Body of pancreas (tissue), 4 donors: ENCODE measurements at regions not wholly inside any gene's neighbourhood (a gene's known extent, or its start where the extent isn't known, plus 50 kb on each side); places are given as distances from the start of the nearest gene placed in this dataset.

Source experiments
- ATAC-seq: fragments of 150-250 bp; one replicate; pipeline ENCODE4 v1.9.1; 2016
- DNase-seq, 4 donors: peaks; one replicate each; pipeline ENCODE4 v3.0.0-alpha.2; 2019
- H3K27ac ChIP-seq, 4 donors: fragments of 200-600 bp; sonication (generic); 1 replicate in 3 of 4; 2 replicates in 1 of 4; pipeline versions ENCODE4 v1.5.1 to v1.6.1; 2016 to 2019; ENCODE audit warnings: mild to moderate bottlenecking in 1 of 4, mixed read lengths in 1 of 4, moderate library complexity in 1 of 4
- H3K27me3 ChIP-seq, 2 donors: fragments of 200-600 bp; sonication (generic); one replicate each; pipeline ENCODE4 v1.6.0; 2016; ENCODE audit warnings: mild to moderate bottlenecking in 1 of 2
- H3K36me3 ChIP-seq, 2 donors: fragments of 200-600 bp; sonication (generic); replicated peaks in 1 of 2; 2 replicates each; pipeline ENCODE4 v1.5.1; 2016; ENCODE audit warnings: low read depth in 2 of 2; ENCODE audit not compliant: insufficient read depth in 1 of 2
- H3K4me1 ChIP-seq: fragments of 200-600 bp; sonication (generic); one replicate; pipeline ENCODE4 v1.6.0; 2016
- H3K4me3 ChIP-seq, 2 donors: fragments of 200-600 bp; sonication (generic); 1 replicate in 1 of 2; 2 replicates in 1 of 2; pipeline ENCODE4 v1.5.1; 2016 to 2019
- H3K9me3 ChIP-seq, 3 donors: fragments of 200-600 bp; sonication (generic); 1 replicate in 2 of 3; 2 replicates in 1 of 3; pipeline ENCODE4 v1.5.1; 2016
- POLR2A ChIP-seq, 3 donors: fragments of 450-650 bp; IDR thresholded peaks; one replicate each; pipeline ENCODE4 v1.6.1; 2016; ENCODE audit warnings: antibody characterized with exemption in 3 of 3, mild to moderate bottlenecking in 2 of 3
- WGBS, 2 donors: methylation state at CpG; one replicate each; pipeline ENCODE4 v1.1.5; 2017; 5-methylcytosine and 5-hydroxymethylcytosine counted together
- intact Hi-C: fragments of 100-400 bp; cut with DNase I; formaldehyde crosslinking; loops from one replicate; pipeline ENCODE4 v1.15.1; 2023
- TF ChIP-seq, protein P1 (sequence below), 7 experiments: fragments of 450-650 bp in 4 of 7; fragments of 200-600 bp in 3 of 7; sonication (generic) in 3 of 7; IDR thresholded peaks; one replicate each; pipeline ENCODE4 v1.5.1; 2016 to 2019; ENCODE audit warnings: antibody characterized with exemption in 7 of 7

DNA sequence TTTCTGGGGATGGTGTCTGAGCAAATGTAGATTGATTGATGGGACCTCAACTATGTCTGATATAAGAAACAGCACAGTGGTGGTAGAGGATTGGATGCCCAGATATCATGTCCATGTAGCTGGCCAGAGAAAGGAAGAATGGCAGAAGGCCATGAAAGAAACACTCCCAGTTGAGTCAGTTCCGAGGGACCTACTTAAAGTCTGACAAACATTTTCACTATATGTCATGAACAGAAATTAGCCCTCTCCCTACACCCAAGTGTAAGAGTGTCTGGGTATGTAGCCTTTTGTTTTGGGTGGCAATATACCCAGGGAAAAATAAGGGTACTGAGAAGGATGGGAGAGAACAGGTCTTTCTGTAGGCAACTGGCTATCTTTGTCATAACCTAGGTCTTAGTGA is 434.2 kb downstream of the BCKDHB start:
- no peaks in the 10 kb centered on the region for H3K9me3 ChIP-seq
- no peak for ATAC-seq
- H3K27me3 ChIP-seq, result no peaks in the 10 kb centered on the region
- intact Hi-C loops, result no loop called here
- no peaks in the 10 kb centered on the region for H3K4me1 ChIP-seq
- TF ChIP-seq, protein P1, sequence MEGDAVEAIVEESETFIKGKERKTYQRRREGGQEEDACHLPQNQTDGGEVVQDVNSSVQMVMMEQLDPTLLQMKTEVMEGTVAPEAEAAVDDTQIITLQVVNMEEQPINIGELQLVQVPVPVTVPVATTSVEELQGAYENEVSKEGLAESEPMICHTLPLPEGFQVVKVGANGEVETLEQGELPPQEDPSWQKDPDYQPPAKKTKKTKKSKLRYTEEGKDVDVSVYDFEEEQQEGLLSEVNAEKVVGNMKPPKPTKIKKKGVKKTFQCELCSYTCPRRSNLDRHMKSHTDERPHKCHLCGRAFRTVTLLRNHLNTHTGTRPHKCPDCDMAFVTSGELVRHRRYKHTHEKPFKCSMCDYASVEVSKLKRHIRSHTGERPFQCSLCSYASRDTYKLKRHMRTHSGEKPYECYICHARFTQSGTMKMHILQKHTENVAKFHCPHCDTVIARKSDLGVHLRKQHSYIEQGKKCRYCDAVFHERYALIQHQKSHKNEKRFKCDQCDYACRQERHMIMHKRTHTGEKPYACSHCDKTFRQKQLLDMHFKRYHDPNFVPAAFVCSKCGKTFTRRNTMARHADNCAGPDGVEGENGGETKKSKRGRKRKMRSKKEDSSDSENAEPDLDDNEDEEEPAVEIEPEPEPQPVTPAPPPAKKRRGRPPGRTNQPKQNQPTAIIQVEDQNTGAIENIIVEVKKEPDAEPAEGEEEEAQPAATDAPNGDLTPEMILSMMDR (IDR thresholded peaks at IDR 0.05), result no peak
- no peak for TF ChIP-seq POLR2A (IDR thresholded peaks at IDR 0.05)
- no peaks in the 10 kb centered on the region for H3K36me3 ChIP-seq
- H3K4me3 ChIP-seq, result no peak overlapping the region
- no peak overlapping the region for H3K27ac ChIP-seq
- WGBS, 2 donors, result 78 to 88% methylated on average over 1 of the region's 1 CpG
- no peak for DNase-seq

DNA sequence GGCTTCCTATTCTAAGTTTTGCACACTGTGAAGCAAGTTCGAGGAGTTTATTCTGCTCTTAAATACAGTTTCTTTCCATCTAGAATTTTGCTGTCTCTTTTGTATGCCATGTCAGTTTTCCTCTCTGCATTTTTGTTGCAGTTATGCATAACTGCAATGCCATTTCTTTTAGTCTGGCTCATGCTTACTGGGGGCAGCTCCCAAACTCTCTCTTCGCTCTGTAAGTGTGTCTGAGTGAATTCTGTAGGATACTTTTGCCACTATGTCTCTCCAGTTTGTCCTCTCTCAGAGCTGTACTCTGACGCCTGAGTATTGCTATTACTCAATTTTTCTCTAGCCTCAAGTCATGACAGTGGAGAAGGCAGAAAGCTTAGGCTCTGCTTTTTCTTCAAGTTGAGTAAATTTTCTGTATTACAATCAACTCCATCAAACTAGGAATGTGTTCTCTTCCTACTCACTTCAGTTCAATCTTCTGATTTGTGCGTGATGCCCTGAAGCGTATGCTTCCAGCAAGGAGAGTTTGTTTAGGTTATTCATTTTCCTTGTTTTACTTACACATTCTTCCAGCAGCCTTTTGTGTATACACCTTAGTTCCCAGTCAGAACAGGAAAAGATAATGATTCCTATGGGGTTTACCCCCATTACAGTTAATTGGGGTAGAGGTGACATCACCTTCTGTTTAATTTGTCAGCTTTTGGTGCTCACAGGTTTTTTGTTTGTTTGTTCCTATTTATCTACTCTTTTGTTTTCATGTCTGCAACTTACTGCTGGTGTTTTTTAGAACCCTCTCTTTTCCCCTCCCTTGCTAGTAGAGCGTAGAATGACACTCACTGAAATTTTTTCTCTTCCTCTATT is 430.9 kb downstream of the BCKDHB start:
- DNase-seq (no peak), ATAC-seq (no peak)
- Histone ChIP-seq H3K27ac (no peak overlapping the region), H3K4me3 (no peak overlapping the region), H3K4me1 (no peaks in the 10 kb centered on the region), H3K36me3 (no peaks in the 10 kb centered on the region), H3K27me3 (no peaks in the 10 kb centered on the region), H3K9me3 (no peaks in the 10 kb centered on the region)
- 80 to 83% methylated on average over 6 of the region's 6 CpGs for WGBS, 2 donors
- TF ChIP-seq POLR2A (IDR thresholded peaks at IDR 0.05), result no peak
- intact Hi-C loops, result no loop called here

DNA sequence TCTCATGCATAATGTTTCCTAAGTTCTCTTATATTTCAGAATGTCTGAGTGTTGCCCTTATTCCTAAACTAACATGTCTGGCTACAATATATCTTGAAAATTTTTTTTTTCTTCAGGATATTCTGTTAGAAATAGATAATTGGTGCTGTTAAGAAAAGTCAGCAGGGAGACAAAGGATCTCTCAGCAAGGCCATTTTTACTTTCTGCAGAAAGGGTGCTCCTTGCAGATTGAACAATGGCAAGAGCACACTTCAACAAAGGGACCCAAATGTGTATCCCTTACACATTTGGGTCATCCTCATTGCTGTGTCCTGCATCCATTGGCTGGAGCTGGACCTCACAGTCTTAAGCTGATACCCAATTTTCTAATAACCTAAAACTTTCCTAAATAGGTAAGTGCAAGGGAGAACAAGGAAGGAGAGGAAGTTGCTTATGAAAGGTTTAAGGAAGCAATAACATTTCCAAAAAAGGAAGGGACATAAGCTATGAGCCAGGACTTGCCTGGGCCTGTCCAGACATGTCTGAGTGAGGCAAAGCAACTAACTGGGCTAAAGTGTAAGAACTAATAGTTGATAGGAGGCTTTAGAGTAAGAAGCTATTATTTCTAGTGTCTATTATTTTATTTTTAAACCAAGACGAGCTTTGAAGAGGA is 429.6 kb downstream of the BCKDHB start:
- intact Hi-C loops, result no loop called here
- ATAC-seq (no peak), DNase-seq (no peak)
- 60 to 68% methylated on average over 1 of the region's 1 CpG for WGBS, 2 donors
- H3K27me3 ChIP-seq, result no peaks in the 10 kb centered on the region
- no peak overlapping the region for H3K27ac ChIP-seq
- TF ChIP-seq, protein P1 (IDR thresholded peaks at IDR 0.05), result no peak
- no peak for TF ChIP-seq POLR2A (IDR thresholded peaks at IDR 0.05)
- H3K4me3 ChIP-seq, result no peak overlapping the region
- peaks cover 0 to 4% (median 0%) of the 10 kb centered on the region in 3 donors for H3K9me3 ChIP-seq
- H3K4me1 ChIP-seq, result no peaks in the 10 kb centered on the region
- H3K36me3 ChIP-seq, result no peaks in the 10 kb centered on the region

DNA sequence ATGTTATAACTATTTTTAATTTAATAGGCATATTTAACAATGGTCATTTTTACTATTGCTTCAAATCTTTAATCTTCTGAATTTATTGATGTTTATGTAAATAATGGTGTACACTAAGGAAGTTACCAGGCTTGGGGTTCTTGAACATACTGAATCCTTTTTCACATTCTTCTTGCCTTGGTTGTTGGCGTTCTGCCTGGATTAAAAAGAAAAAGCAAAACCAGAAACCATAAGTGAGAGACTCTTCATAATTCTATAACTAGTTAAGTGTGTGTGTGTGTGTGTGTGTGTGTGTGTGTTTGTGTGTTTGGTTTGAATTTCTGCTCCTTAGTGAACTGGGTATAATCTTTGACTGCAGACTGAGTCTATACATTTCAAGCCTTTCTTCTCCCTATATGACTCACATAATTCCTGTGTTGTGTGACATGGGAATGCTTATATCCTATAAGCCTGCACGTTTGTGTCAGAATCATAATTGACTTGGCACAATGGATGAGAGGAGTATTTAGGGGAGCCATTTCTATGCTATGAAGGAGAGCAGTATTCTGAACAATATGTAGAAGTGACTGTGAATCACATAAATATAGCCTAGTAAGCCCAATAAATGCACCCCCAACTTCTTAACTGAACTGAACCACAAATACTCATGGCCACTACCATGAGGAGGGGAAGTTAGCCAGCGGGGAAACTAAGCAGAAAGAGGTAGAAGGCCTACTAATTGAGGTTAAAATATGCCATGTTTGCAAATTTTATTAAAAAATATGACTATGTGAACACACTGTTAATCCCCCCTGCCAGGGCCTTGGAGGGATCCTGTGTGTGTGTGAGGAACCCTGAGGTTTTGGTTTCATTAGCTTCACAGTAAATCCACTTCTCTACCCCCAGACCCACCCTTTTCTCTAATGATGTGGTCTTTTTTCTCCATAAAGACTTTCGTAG is 425.5 kb downstream of the BCKDHB start:
- WGBS, 2 donors, result 73 to 75% methylated on average over 4 of the region's 4 CpGs
- intact Hi-C loops, result no loop called here
- ATAC-seq (no peak), DNase-seq (no peak)
- Histone ChIP-seq H3K4me3 (no peak overlapping the region), H3K27ac (no peak overlapping the region), H3K4me1 (peaks cover 17% of the 10 kb centered on the region), H3K27me3 (no peaks in the 10 kb centered on the region), H3K36me3 (no peaks in the 10 kb centered on the region), H3K9me3 (peaks cover 0 to 4% (median 0%) of the 10 kb centered on the region in 3 donors)
- TF ChIP-seq POLR2A (IDR thresholded peaks at IDR 0.05), result no peak
- TF ChIP-seq, protein P1 (IDR thresholded peaks at IDR 0.05), result no peak

DNA sequence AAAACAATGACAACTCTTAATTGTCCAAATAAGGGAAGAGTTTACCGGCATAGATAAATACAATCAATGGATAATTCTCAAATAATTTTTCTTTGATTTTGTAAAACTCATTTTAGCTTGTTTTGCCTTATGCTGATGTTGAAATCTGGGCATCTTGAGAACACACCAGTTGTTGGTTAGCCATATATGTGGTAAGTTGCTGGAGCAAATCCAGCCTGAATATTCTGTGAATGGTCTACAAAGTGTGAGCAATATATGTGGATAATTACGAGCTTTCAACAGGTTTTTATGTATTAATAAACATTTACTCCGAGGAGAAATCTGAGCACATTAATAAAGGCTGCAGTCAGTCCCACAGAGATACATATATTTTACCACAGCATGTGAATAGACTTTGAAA is 423.6 kb downstream of the BCKDHB start:
- H3K9me3 ChIP-seq, result peaks cover 0 to 4% (median 0%) of the 10 kb centered on the region in 3 donors
- no peak for DNase-seq
- intact Hi-C loops, result no loop called here
- no peak overlapping the region for H3K27ac ChIP-seq
- no peak overlapping the region for H3K4me3 ChIP-seq
- no peaks in the 10 kb centered on the region for H3K36me3 ChIP-seq
- H3K4me1 ChIP-seq, result peaks cover 21% of the 10 kb centered on the region
- TF ChIP-seq, protein P1 (IDR thresholded peaks at IDR 0.05), result no peak
- no peak for TF ChIP-seq POLR2A (IDR thresholded peaks at IDR 0.05)
- H3K27me3 ChIP-seq, result no peaks in the 10 kb centered on the region
- no peak for ATAC-seq
- 79 to 80% methylated on average over 3 of the region's 3 CpGs for WGBS, 2 donors
